Activated CD8-positive, alpha-beta memory T cell treated with anti-CD3 and anti-CD28 coated beads, Interleukin-2, amount 50 U/mL, for 24 hours (primary cell): ENCODE measurements at regions not wholly inside any gene's neighbourhood (a gene's known extent, or its start where the extent isn't known, plus 50 kb on each side); places are given as distances from the start of the nearest gene placed in this dataset.
"Not testable (repeated sequence)": the region's sequence is repeated elsewhere in the genome, so short reads cannot be mapped to it uniquely, and the experiment has no call there.

Experiments
- DNase-seq: peaks from one replicate; pipeline ENCODE4 v3.0.0-alpha.2; 2020; ENCODE audit errors: extremely low read depth

DNA sequence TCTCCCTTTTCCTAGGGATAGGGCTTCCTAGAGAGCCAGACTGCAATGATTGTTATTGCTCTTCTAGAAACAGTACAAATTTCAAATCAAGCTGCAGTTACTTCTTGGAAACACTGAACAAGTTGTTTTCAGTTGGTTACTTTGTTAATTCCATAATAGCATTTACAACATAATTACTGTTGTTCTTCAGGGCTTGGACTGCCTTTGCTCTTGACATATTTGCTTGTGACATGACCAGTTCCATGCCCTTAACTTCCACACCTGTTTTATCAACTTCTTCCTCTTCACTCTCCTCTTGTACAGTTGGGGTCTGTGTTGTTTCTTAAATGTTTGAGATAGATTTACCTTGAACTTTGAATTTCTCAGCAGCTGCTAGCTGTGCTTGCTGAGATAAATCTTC lies 104.4 kb downstream of the SEC23IP start:
- no peak for DNase-seq

DNA sequence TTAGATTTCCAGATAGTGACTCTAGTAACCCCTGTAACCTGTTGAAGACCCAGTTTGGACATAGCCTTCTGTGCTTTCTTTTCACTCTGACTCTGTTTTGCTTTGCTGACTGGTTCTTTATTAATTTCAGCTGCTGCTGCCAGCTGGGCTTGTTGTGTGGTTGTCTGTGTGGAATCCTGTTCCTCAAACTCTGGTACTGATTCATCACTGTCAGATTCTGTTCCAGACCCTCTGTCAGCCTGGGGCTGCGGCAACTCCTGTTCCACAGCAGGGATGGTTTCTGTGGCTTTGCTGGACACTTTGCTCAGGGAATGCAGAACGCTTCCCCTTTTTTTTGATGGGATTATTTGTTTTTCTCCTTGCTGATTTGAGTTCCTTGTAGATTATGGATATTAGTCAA lies 104.9 kb downstream of the SEC23IP start:
- no peak for DNase-seq

- no peak for DNase-seq
These were observed 110.3 kb downstream of the SEC23IP start for GRCh38 chr10:120002785-120003184.

GRCh38 chr10:120005207-120006201 lies 113.0 kb downstream of the SEC23IP start:
- DNase-seq = no peak

GRCh38 chr10:120007261-120007660 lies 114.7 kb downstream of the SEC23IP start:
- DNase-seq = no peak

GRCh38 chr10:120011359-120012130 lies 119.0 kb downstream of the SEC23IP start:
- no peak for DNase-seq

DNA sequence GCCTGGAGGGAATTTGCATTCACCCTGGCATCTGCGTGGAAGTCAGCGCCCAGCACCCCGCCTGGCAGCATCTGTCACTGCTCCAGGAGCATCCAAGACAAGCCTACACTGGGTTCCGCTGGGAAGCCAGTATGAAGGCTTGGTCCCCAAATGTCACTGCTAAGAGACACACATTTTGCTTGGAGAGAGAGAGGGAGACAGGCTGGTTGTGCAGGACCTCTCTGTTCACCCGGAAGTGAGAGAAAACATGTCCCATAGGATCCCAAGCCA lies 119.5 kb downstream of the SEC23IP start:
- DNase-seq = no peak

DNA sequence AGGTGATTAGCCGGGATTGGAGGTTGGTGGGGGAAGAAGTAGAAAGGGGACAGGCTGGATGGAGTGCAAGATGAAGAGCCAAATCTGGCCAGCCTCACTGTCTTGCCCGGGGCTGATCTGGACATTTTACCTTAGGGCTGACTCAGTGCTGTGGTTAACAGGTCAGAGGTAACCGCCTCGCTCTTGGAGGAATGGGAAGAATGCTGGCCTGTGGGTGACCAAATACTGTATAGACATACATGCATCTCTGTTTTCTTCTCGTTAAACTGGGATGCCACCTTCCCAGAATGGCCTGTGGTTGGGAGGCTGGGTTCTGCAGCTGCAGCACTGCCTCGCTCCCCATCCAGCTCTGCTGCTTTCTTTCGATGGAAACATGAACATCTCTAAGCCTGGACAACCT lies 120.0 kb downstream of the SEC23IP start:
- no peak for DNase-seq

DNA sequence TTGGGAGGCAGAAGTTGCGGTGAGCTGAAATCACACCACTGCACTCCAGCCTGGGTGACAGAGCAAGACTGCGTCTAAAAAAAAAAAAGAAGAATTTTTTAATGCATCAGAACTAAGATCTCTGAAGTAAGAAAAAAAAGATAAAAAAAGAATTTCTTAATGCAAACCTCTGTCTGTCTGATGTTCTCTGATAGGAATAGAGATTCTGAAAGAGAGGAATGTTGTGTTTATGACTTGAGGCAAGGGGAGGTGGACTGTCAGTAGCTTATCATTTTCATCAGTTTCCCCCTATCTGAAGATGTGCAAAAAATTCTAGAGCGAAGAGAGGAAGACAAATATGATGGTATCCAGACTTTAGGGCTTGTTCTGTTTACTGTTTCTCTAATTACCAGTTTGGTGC lies 121.5 kb downstream of the SEC23IP start:
- no peak for DNase-seq

- no peak for DNase-seq
These were observed 122.5 kb downstream of the SEC23IP start for GRCh38 chr10:120015064-120015463.

GRCh38 chr10:120016906-120017305 lies 124.4 kb downstream of the SEC23IP start:
- no peak for DNase-seq

DNA sequence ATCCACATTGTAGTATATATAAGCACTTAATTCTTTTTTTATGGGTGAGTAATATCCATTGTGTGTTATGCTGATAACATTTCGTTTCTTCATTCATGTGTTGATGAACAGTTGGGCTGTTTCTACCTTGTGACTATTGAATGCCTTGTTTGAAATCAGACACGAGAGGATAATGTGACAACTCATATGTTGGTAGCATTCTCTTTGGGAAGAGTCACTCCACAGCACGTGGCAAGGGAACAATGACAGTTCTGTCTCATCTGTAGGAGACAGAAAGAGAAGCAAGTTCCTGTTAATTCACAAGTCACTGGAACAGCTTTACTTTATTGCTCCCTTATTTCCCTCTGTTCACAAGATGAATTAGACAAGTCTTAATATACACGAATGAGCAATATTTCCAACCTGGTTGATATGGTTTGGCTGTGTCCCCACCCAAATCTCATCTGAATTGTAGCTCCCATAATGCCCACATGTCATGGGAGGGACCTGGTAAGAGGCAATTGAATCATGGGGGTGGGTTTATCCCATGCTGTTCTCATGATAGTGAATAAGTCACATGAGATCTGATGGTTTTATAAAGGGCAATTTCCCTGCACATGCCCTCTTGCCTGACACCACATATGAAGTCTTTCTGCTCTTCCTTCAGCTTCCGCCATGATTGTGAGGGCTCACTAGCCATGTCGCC lies 125.3 kb downstream of the SEC23IP start:
- DNase-seq = no peak

- no peak for DNase-seq
These were observed 126.2 kb downstream of the SEC23IP start for GRCh38 chr10:120018695-120019094.

GRCh38 chr10:120019568-120019967 lies 127.0 kb downstream of the SEC23IP start:
- no peak for DNase-seq

DNA sequence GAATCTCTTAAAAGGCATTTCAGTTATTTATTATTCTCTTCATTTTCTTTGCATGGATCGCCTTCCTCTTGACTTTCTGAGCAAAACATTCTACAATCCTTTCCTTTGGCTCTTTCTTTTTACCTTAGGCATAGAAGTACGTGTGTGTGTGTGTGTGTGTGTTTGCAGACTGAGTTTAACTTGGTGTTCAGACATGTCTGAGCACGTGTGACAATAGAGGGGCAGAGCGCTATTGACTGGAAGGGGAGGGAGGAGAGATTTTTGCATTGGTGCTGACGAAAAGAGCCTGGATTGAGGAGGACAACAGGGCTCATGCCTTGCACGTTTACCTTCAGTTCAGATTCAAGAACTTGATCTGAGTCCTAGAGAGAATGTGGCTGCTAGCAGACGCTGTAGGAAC lies 129.8 kb downstream of the SEC23IP start:
- DNase-seq = no peak

DNA sequence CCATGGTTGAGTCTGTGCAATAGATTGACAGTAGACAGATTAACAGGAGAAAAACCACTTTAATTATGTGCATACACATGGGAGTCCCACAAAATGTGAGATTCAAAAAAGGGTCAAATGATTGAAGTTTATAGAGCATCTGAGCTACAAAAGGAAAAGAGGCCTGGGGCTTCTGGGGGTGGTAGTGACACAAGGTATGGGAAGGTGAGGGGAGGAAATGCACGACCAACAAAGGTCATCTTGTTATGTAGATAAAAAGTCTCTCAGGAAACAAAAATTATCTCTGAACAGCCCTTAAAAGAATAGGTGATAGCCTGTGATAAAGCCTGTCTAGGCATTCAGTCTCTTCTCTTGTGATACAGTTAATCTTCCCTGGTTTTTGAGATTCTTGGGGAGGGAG lies 141.7 kb downstream of the SEC23IP start:
- no peak for DNase-seq

GRCh38 chr10:120039046-120039445 lies 146.5 kb downstream of the SEC23IP start:
- no peak for DNase-seq

- DNase-seq = no peak
These were observed 147.3 kb downstream of the SEC23IP start for GRCh38 chr10:120039826-120040225.

GRCh38 chr10:120041807-120042559 lies 149.5 kb downstream of the SEC23IP start:
- DNase-seq = no peak

- DNase-seq = no peak
These were observed 150.2 kb downstream of the SEC23IP start for GRCh38 chr10:120042705-120043104.

DNA sequence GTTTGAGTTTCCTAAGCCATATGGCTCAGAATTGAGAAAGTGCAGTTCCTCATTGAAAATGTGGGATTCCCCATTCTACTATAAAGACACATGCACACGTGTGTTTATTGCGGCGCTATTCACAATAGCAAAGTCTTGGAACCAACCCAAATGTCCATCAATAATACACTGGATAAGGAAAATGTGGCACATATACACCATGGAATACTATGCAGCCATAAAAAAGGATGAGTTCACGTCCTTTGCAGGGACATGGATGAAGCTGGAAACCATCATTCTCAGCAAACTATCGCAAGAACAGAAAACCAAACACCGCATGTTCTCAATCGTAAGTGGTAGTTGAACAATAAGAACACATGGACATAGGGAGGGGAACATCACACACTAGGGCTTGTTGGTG lies 154.8 kb downstream of the SEC23IP start:
- DNase-seq = not testable (repeated sequence)

GRCh38 chr10:120047926-120048325 lies 155.4 kb downstream of the SEC23IP start:
- DNase-seq = no peak
